ENCODE measurements at regions not wholly inside any gene's neighbourhood (a gene's known extent, or its start where the extent isn't known, plus 50 kb on each side); places are given as distances from the start of the nearest gene placed in this dataset.

DNA sequence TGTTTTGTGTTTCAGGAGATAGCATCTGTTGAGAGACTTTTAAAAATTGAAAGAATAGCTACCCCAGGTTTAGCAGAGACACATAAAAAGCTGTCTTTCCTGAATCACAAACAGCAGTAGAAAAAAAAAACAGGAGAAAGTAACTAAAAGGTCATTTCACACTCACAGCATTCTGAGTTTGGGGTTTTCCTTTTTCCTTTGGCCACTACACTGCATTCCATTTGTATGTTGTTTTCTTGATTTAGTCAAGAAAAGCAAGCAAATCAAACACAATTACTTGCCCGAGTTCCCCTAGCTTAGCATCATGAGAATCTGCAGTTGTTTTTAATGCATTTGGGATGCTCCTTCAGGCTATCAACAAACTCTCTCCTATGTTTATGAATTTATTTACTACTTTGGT, 161.0 kb downstream of the KCTD12 start:
- no peak for TF ChIP-seq POLR2A (IDR thresholded peaks at IDR 0.05)
- TF ChIP-seq, protein P1, sequence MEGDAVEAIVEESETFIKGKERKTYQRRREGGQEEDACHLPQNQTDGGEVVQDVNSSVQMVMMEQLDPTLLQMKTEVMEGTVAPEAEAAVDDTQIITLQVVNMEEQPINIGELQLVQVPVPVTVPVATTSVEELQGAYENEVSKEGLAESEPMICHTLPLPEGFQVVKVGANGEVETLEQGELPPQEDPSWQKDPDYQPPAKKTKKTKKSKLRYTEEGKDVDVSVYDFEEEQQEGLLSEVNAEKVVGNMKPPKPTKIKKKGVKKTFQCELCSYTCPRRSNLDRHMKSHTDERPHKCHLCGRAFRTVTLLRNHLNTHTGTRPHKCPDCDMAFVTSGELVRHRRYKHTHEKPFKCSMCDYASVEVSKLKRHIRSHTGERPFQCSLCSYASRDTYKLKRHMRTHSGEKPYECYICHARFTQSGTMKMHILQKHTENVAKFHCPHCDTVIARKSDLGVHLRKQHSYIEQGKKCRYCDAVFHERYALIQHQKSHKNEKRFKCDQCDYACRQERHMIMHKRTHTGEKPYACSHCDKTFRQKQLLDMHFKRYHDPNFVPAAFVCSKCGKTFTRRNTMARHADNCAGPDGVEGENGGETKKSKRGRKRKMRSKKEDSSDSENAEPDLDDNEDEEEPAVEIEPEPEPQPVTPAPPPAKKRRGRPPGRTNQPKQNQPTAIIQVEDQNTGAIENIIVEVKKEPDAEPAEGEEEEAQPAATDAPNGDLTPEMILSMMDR (IDR thresholded peaks at IDR 0.05): no peak

Measured in sigmoid colon (tissue), 3 donors.